ENCODE measurements at regions not wholly inside any gene's neighbourhood (a gene's known extent, or its start where the extent isn't known, plus 50 kb on each side); places are given as distances from the start of the nearest gene placed in this dataset.

DNA sequence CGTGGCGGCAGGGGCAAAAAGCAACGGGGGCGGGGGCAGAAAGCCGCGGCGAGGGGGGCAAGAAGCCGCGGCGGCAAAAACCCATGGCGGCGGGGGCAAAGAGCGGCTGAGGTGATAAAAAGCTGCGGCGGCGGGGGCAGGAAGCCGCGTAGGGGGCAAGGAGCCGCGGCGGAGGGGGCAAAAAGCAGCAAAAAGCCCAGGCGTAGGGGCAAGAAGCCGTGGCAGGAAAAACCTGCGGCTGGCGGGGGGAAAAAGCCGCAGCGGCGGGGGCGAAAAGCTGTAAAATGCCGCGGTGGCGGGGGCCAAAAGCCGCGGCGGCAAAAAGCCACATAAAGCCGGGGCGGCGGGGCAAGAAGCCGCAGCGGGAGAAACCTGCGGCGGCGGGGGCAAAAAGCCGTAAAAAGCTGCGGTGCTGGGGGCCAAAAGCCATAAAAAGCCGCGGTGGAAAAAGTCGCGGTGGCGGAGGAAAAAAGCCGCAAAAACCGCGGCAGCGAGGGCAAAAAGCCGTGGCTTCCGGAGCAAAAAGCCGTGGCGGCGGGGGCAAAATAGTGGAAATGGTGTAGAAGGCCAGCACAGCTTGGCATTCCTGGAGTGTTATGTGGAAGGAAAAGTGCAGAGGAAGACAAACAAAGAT, 487.8 kb downstream of the ZNF33B start (continued):
- TF ChIP-seq, protein P1, sequence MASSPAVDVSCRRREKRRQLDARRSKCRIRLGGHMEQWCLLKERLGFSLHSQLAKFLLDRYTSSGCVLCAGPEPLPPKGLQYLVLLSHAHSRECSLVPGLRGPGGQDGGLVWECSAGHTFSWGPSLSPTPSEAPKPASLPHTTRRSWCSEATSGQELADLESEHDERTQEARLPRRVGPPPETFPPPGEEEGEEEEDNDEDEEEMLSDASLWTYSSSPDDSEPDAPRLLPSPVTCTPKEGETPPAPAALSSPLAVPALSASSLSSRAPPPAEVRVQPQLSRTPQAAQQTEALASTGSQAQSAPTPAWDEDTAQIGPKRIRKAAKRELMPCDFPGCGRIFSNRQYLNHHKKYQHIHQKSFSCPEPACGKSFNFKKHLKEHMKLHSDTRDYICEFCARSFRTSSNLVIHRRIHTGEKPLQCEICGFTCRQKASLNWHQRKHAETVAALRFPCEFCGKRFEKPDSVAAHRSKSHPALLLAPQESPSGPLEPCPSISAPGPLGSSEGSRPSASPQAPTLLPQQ (tag by site-specific recombination; IDR thresholded peaks at IDR 0.05): no peak
- TF ChIP-seq ZNF837 (tag by site-specific recombination; IDR thresholded peaks at IDR 0.05) (no peak), GLIS2 (tag by site-specific recombination; IDR thresholded peaks at IDR 0.05) (no peak), ZNF792 (tag by site-specific recombination; IDR thresholded peaks at IDR 0.05) (no peak), MZF1 (tag by site-specific recombination; IDR thresholded peaks at IDR 0.05; ENCODE audit: borderline replicate concordance) (no peak)

DNA sequence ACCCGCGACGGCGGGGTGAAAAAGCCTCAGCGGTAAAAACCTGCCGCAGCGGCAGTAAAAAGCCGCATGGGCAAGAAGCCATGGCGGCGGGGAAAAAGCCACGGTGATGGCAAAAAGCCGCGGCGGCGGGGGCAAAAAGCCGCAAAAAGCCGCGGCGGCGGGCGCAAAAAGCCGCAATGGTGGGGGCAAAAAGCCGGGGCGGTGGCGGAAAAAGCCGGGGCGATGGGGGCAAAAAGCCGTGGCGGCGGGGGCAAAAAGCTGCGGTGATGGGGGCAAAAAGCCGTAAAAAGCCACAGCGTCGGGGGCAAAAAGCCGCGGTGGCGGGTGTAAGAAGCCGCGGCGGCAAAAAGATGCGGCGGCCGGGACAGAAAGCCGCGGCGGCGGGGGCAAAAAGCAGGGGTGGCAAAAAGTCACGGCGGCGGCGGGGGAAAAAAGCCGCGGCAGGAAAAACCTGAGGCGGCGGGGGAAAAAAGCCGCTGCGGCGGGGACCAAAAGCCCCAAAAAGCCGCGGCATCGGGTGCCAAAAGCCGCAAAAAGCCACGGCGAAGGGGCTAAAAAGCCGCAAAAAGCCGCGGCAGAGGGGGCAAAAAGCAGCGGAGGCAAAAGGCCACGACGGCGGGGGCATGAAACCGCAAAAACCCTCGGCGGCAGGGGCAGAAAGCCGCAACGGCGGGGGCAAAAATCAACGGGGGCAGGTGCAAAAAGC, 488.5 kb downstream of the ZNF33B start:
- POLR2A ChIA-PET: no interaction called here
- Histone ChIP-seq H3K36me3 (ENCODE audit: control insufficient read depth in 2 of 2, insufficient read depth in 1 of 2, low read length in 2 of 2) (no peaks in the 10 kb centered on the region), H3K9me3 (ENCODE audit: control insufficient read depth, insufficient read depth, low read depth, low read length) (no peaks in the 10 kb centered on the region), H3K4me3 (ENCODE audit: low read depth, low read length) (no peak overlapping the region), H3K27ac (ENCODE audit: extremely low read depth, low read depth, low read length) (no peak overlapping the region), H3K4me1 (ENCODE audit: control insufficient read depth, insufficient read depth, low read length) (no peaks in the 10 kb centered on the region)
- no peak for TF ChIP-seq ZFP3 (tag by site-specific recombination; IDR thresholded peaks at IDR 0.05; ENCODE audit: low read depth)
- no peak for TF ChIP-seq ZXDB (tag by site-specific recombination; IDR thresholded peaks at IDR 0.05)
- TF ChIP-seq, protein P2, sequence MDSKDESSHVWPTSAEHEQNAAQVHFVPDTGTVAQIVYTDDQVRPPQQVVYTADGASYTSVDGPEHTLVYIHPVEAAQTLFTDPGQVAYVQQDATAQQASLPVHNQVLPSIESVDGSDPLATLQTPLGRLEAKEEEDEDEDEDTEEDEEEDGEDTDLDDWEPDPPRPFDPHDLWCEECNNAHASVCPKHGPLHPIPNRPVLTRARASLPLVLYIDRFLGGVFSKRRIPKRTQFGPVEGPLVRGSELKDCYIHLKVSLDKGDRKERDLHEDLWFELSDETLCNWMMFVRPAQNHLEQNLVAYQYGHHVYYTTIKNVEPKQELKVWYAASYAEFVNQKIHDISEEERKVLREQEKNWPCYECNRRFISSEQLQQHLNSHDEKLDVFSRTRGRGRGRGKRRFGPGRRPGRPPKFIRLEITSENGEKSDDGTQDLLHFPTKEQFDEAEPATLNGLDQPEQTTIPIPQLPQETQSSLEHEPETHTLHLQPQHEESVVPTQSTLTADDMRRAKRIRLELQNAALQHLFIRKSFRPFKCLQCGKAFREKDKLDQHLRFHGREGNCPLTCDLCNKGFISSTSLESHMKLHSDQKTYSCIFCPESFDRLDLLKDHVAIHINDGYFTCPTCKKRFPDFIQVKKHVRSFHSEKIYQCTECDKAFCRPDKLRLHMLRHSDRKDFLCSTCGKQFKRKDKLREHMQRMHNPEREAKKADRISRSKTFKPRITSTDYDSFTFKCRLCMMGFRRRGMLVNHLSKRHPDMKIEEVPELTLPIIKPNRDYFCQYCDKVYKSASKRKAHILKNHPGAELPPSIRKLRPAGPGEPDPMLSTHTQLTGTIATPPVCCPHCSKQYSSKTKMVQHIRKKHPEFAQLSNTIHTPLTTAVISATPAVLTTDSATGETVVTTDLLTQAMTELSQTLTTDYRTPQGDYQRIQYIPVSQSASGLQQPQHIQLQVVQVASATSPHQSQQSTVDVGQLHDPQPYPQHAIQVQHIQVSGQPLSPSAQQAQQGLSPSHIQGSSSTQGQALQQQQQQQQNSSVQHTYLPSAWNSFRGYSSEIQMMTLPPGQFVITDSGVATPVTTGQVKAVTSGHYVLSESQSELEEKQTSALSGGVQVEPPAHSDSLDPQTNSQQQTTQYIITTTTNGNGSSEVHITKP (tag by site-specific recombination; IDR thresholded peaks at IDR 0.05): no peak
- TF ChIP-seq ZNF747 (tag by site-specific recombination; IDR thresholded peaks at IDR 0.05): no peak
- TF ChIP-seq, protein P3, sequence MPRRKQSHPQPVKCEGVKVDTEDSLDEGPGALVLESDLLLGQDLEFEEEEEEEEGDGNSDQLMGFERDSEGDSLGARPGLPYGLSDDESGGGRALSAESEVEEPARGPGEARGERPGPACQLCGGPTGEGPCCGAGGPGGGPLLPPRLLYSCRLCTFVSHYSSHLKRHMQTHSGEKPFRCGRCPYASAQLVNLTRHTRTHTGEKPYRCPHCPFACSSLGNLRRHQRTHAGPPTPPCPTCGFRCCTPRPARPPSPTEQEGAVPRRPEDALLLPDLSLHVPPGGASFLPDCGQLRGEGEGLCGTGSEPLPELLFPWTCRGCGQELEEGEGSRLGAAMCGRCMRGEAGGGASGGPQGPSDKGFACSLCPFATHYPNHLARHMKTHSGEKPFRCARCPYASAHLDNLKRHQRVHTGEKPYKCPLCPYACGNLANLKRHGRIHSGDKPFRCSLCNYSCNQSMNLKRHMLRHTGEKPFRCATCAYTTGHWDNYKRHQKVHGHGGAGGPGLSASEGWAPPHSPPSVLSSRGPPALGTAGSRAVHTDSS (tag by site-specific recombination; IDR thresholded peaks at IDR 0.05): no peak
- no peak for TF ChIP-seq ZNF155 (tag by site-specific recombination; IDR thresholded peaks at IDR 0.05)
- TF ChIP-seq ZFP37 (tag by site-specific recombination; IDR thresholded peaks at IDR 0.05): no peak
- TF ChIP-seq ZNF664 (tag by site-specific recombination; IDR thresholded peaks at IDR 0.05): no peak
- TF ChIP-seq ZNF10 (tag by site-specific recombination; IDR thresholded peaks at IDR 0.05): no peak
- CTCF ChIA-PET: no interaction called here

DNA sequence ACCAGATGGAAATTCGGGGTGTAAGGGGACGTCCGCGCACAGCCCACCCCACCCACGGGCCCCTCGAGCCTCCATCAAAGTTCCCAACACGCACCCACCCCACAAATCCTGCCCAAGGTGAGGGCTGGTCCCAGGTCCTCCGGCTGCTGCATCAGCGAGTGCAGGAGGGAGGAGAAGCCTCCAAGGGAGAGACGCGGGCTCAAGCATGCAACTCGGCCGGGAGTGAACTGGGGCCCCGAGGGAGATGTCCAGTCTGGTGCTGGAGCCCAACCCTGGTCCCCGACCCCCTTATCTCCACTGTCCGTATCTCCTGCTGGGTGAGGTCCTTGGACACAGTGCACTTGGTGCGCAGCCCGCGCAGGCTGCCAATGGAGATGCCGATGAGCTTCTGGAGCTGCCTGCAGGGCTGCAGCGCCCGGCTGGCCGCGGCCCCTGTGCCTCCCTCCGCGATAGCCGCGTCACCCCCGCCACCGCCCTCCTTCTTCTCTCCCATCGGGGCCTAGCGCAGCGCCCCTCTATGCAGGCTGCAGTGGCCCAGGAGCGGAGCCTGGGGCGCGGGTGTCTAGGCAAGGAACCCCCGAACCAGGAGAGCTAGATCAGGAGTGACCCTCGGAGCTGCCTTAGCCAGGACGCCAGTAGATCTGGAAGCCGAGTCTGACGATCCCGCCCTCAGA, 489.2 kb downstream of the ZNF33B start:
- ChIA-PET POLR2A (no interaction called here), CTCF (no interaction called here)
- no peaks in the 10 kb centered on the region for H3K9me3 ChIP-seq (ENCODE audit: control insufficient read depth, insufficient read depth, low read depth, low read length)
- no peak overlapping the region for H3K27ac ChIP-seq (ENCODE audit: extremely low read depth, low read depth, low read length)
- H3K4me3 ChIP-seq (ENCODE audit: low read depth, low read length): no peak overlapping the region
- no peaks in the 10 kb centered on the region for H3K4me1 ChIP-seq (ENCODE audit: control insufficient read depth, insufficient read depth, low read length)
- H3K36me3 ChIP-seq (ENCODE audit: control insufficient read depth in 2 of 2, insufficient read depth in 1 of 2, low read length in 2 of 2): no peaks in the 10 kb centered on the region
- TF ChIP-seq ZNF239 (tag by site-specific recombination; IDR thresholded peaks at IDR 0.05) (no peak), ZNF302 (tag by site-specific recombination; IDR thresholded peaks at IDR 0.05; ENCODE audit: low read depth) (no peak), ZSCAN16 (tag by site-specific recombination; IDR thresholded peaks at IDR 0.05) (no peak), ZNF521 (tag by site-specific recombination; IDR thresholded peaks at IDR 0.05) (no peak)
- TF ChIP-seq, protein P4, sequence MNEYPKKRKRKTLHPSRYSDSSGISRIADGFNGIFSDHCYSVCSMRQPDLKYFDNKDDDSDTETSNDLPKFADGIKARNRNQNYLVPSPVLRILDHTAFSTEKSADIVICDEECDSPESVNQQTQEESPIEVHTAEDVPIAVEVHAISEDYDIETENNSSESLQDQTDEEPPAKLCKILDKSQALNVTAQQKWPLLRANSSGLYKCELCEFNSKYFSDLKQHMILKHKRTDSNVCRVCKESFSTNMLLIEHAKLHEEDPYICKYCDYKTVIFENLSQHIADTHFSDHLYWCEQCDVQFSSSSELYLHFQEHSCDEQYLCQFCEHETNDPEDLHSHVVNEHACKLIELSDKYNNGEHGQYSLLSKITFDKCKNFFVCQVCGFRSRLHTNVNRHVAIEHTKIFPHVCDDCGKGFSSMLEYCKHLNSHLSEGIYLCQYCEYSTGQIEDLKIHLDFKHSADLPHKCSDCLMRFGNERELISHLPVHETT (tag by site-specific recombination; IDR thresholded peaks at IDR 0.05): no peak
- TF ChIP-seq, protein P5, sequence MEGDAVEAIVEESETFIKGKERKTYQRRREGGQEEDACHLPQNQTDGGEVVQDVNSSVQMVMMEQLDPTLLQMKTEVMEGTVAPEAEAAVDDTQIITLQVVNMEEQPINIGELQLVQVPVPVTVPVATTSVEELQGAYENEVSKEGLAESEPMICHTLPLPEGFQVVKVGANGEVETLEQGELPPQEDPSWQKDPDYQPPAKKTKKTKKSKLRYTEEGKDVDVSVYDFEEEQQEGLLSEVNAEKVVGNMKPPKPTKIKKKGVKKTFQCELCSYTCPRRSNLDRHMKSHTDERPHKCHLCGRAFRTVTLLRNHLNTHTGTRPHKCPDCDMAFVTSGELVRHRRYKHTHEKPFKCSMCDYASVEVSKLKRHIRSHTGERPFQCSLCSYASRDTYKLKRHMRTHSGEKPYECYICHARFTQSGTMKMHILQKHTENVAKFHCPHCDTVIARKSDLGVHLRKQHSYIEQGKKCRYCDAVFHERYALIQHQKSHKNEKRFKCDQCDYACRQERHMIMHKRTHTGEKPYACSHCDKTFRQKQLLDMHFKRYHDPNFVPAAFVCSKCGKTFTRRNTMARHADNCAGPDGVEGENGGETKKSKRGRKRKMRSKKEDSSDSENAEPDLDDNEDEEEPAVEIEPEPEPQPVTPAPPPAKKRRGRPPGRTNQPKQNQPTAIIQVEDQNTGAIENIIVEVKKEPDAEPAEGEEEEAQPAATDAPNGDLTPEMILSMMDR (tag by site-specific recombination; IDR thresholded peaks at IDR 0.05): no peak
- TF ChIP-seq, protein P3 (tag by site-specific recombination; IDR thresholded peaks at IDR 0.05): no peak
